Adrenal gland (tissue), 5 donors: ENCODE measurements at regions not wholly inside any gene's neighbourhood (a gene's known extent, or its start where the extent isn't known, plus 50 kb on each side); places are given as distances from the start of the nearest gene placed in this dataset.

Experiments used
- POLR2A ChIP-seq, 2 donors: fragments of 450-650 bp; IDR thresholded peaks; one replicate each; pipeline ENCODE4 v1.6.1; 2017; ENCODE audit warnings: antibody characterized with exemption in 2 of 2, mild to moderate bottlenecking in 2 of 2, moderate library complexity in 1 of 2
- TF ChIP-seq, protein P1 (sequence below), 6 experiments: fragments of 450-650 bp in 4 of 6; fragments of 200-600 bp in 2 of 6; sonication (generic) in 1 of 6; IDR thresholded peaks; 1 replicate in 5 of 6; 2 replicates in 1 of 6; pipeline versions ENCODE4 v1.5.1 to v1.8.0; 2016 to 2021; ENCODE audit warnings: antibody characterized with exemption in 6 of 6, mild to moderate bottlenecking in 2 of 6, moderate library complexity in 1 of 6
- donor health status: DM: no; HTN: no; CAD: no.

DNA sequence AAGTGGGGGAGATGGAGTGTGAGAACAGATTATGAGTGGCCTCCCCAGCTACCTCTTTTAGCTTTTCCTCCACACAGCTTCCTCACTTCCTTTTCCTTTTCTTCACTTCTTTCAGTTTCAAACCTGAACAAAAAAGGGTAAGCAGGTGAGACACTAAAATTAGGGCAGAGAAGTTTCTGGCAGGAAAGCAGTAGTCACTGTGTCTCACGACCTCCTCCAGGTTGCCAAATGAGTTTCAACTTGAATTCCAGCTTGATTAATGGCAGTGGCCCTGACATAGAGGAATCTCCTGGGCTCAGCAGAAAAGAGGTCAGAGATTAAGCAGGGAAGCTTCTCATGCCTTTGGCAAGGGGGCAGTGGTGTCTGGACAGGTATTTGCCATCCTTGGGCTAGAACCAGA lies 63.7 kb upstream of the SPINK5 start:
- TF ChIP-seq, protein P1, sequence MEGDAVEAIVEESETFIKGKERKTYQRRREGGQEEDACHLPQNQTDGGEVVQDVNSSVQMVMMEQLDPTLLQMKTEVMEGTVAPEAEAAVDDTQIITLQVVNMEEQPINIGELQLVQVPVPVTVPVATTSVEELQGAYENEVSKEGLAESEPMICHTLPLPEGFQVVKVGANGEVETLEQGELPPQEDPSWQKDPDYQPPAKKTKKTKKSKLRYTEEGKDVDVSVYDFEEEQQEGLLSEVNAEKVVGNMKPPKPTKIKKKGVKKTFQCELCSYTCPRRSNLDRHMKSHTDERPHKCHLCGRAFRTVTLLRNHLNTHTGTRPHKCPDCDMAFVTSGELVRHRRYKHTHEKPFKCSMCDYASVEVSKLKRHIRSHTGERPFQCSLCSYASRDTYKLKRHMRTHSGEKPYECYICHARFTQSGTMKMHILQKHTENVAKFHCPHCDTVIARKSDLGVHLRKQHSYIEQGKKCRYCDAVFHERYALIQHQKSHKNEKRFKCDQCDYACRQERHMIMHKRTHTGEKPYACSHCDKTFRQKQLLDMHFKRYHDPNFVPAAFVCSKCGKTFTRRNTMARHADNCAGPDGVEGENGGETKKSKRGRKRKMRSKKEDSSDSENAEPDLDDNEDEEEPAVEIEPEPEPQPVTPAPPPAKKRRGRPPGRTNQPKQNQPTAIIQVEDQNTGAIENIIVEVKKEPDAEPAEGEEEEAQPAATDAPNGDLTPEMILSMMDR (IDR thresholded peaks at IDR 0.05), result no peak
- TF ChIP-seq POLR2A (IDR thresholded peaks at IDR 0.05), result no peak
